ENCODE measurements at regions not wholly inside any gene's neighbourhood (a gene's known extent, or its start where the extent isn't known, plus 50 kb on each side); places are given as distances from the start of the nearest gene placed in this dataset.

GRCh38 chr6:4378319-4378996 lies 243.1 kb upstream of the ECI2 start:
- Histone ChIP-seq H3K27ac (ENCODE audit: low read depth, low read length, poor library complexity, severe bottlenecking) (no peak overlapping the region), H4K20me1 (ENCODE audit: insufficient read depth, low read length) (no peaks in the 10 kb centered on the region), H3K4me1 (ENCODE audit: insufficient read depth, low read length, poor library complexity, severe bottlenecking) (no peaks in the 10 kb centered on the region), H3K36me3 (ENCODE audit: insufficient read depth, low read length) (no peaks in the 10 kb centered on the region), H3K4me2 (ENCODE audit: low read length) (no peak overlapping the region), H3K4me3 (ENCODE audit: low read depth, low read length, poor library complexity, severe bottlenecking) (no peak overlapping the region), H3K79me2 (ENCODE audit: insufficient read depth, low read depth, low read length) (no peaks in the 10 kb centered on the region), H2AFZ (ENCODE audit: low read length) (no peak overlapping the region), H3K9me3 (ENCODE audit: low read length) (no peaks in the 10 kb centered on the region; the same call in 1 of the 2 replicates), H3K9me2 (ENCODE audit: insufficient read depth, low read length) (no peaks in the 10 kb centered on the region)
- ChIA-PET CTCF (ENCODE audit: unreplicated experiment) (no interaction called here), POLR2A (interaction anchor here (0.6 kb wide), 1 partner anchor 1338 kb away, joined by 6 read pairs; no protein-coding TSS in a partner anchor)
- BruUV-seq (replicated peaks) = no TSS peak
- no peak for DNase-seq (ENCODE audit: low spot score)
- TF ChIP-seq CTCF (conservative IDR thresholded peaks at IDR 0.05; ENCODE audit: low read length) (no peak), EZH2phosphoT487 (IDR thresholded peaks at IDR 0.05; ENCODE audit: borderline replicate concordance, low read depth, low read length) (no peak)
- intact Hi-C loops (cut with micrococcal nuclease; ENCODE audit: unreplicated experiment) = no loop called here

DNA sequence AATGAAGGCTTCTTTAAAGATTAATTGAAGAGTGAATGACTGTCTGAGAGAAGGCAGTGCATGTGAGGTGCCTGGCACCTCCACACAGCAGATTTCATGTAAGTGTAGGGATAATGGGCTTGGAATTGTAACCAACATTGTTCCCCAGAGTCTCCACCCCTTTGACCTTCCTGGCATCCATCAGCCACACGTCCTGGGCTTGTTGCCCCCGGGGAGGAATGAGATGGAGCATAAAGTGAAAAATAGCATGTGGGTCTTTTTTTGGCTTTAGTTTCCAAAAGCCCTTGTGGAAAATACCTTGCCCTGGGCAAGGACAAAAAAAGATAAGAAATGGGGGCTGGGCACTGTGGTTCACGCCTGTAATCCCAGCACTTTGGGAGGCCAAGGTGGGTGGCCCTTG lies 242.2 kb upstream of the ECI2 start:
- intact Hi-C loops (cut with micrococcal nuclease; ENCODE audit: unreplicated experiment) = no loop called here
- Histone ChIP-seq H3K9me3 (ENCODE audit: low read length) (no peaks in the 10 kb centered on the region), H3K4me2 (ENCODE audit: low read length) (no peak overlapping the region), H3K36me3 (ENCODE audit: insufficient read depth, low read length) (no peaks in the 10 kb centered on the region), H3K9me2 (ENCODE audit: insufficient read depth, low read length) (no peaks in the 10 kb centered on the region), H3K4me3 (ENCODE audit: low read depth, low read length, poor library complexity, severe bottlenecking) (no peak overlapping the region), H4K20me1 (ENCODE audit: insufficient read depth, low read length) (no peaks in the 10 kb centered on the region), H3K4me1 (ENCODE audit: insufficient read depth, low read length, poor library complexity, severe bottlenecking) (no peaks in the 10 kb centered on the region), H3K79me2 (ENCODE audit: insufficient read depth, low read depth, low read length) (no peaks in the 10 kb centered on the region), H3K27ac (ENCODE audit: low read depth, low read length, poor library complexity, severe bottlenecking) (no peak overlapping the region), H2AFZ (ENCODE audit: low read length) (no peak overlapping the region)
- no peak for TF ChIP-seq EZH2phosphoT487 (IDR thresholded peaks at IDR 0.05; ENCODE audit: borderline replicate concordance, low read depth, low read length)
- no peak for TF ChIP-seq CTCF (conservative IDR thresholded peaks at IDR 0.05; ENCODE audit: low read length)
- ChIA-PET POLR2A (no interaction called here), CTCF (ENCODE audit: unreplicated experiment) (no interaction called here)
- no TSS peak for BruUV-seq (replicated peaks)
- no peak for DNase-seq (ENCODE audit: low spot score)

GRCh38 chr6:4374216-4374615 lies 238.8 kb upstream of the ECI2 start:
- intact Hi-C loops (cut with micrococcal nuclease; ENCODE audit: unreplicated experiment) = no loop called here
- CTCF ChIA-PET (ENCODE audit: unreplicated experiment) = no interaction called here
- Histone ChIP-seq H3K9me3 (ENCODE audit: low read length) (no peaks in the 10 kb centered on the region), H3K36me3 (ENCODE audit: insufficient read depth, low read length) (no peaks in the 10 kb centered on the region), H3K4me3 (ENCODE audit: low read depth, low read length, poor library complexity, severe bottlenecking) (no peak overlapping the region), H3K79me2 (ENCODE audit: insufficient read depth, low read depth, low read length) (no peaks in the 10 kb centered on the region), H3K27ac (ENCODE audit: low read depth, low read length, poor library complexity, severe bottlenecking) (no peak overlapping the region), H3K4me2 (ENCODE audit: low read length) (no peak overlapping the region), H3K4me1 (ENCODE audit: insufficient read depth, low read length, poor library complexity, severe bottlenecking) (no peaks in the 10 kb centered on the region), H4K20me1 (ENCODE audit: insufficient read depth, low read length) (no peaks in the 10 kb centered on the region), H3K9me2 (ENCODE audit: insufficient read depth, low read length) (no peaks in the 10 kb centered on the region), H2AFZ (ENCODE audit: low read length) (no peak overlapping the region)
- no peak for TF ChIP-seq CTCF (conservative IDR thresholded peaks at IDR 0.05; ENCODE audit: low read length)
- TF ChIP-seq EZH2phosphoT487 (IDR thresholded peaks at IDR 0.05; ENCODE audit: borderline replicate concordance, low read depth, low read length) = no peak
- DNase-seq (ENCODE audit: low spot score) = no peak
- BruUV-seq (replicated peaks) = no TSS peak
- POLR2A ChIA-PET = no interaction called here
